ENCODE measurements at regions not wholly inside any gene's neighbourhood (a gene's known extent, or its start where the extent isn't known, plus 50 kb on each side); places are given as distances from the start of the nearest gene placed in this dataset.

DNA sequence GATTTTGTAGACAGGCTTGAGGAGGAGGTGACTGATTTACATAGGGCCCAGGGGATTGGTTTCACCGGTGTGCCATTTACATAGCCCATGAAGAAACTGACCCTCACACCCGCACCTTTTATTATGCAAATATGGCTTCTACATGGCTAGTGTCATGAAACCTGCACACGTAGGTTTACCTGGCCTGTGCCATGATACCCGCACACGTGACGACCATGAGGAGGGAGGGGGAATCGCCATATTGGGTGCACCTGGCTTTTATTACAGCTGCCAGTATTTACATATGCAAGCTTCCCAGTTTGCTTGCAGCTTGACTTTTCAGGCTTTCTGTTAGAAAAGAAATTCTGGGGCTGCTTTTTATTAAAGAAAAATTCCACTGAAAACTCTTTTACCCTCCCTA is 359.7 kb downstream of the ADAM29 start:
- TF ChIP-seq, protein P1, sequence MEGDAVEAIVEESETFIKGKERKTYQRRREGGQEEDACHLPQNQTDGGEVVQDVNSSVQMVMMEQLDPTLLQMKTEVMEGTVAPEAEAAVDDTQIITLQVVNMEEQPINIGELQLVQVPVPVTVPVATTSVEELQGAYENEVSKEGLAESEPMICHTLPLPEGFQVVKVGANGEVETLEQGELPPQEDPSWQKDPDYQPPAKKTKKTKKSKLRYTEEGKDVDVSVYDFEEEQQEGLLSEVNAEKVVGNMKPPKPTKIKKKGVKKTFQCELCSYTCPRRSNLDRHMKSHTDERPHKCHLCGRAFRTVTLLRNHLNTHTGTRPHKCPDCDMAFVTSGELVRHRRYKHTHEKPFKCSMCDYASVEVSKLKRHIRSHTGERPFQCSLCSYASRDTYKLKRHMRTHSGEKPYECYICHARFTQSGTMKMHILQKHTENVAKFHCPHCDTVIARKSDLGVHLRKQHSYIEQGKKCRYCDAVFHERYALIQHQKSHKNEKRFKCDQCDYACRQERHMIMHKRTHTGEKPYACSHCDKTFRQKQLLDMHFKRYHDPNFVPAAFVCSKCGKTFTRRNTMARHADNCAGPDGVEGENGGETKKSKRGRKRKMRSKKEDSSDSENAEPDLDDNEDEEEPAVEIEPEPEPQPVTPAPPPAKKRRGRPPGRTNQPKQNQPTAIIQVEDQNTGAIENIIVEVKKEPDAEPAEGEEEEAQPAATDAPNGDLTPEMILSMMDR (IDR thresholded peaks at IDR 0.05): no peak
- no peak for TF ChIP-seq POLR2A (IDR thresholded peaks at IDR 0.05)

Data from tibial nerve (tissue), 3 donors.